Endothelial cell of umbilical vein (primary cell): ENCODE measurements at regions not wholly inside any gene's neighbourhood (a gene's known extent, or its start where the extent isn't known, plus 50 kb on each side); places are given as distances from the start of the nearest gene placed in this dataset.

ENCODE experiments used
- CTCF ChIP-seq, 2 donors: IDR thresholded peaks; 1 replicate in 1 of 2; 2 replicates in 1 of 2; pipeline ENCODE4 v1.5.1; 2011; ENCODE audit warnings: low read length in 2 of 2, mild to moderate bottlenecking in 2 of 2, moderate library complexity in 2 of 2, control low read depth in 1 of 2, inconsistent platforms in 1 of 2, low read depth in 1 of 2; ENCODE audit not compliant: insufficient read depth in 1 of 2; ENCODE audit errors: extremely low read depth in 1 of 2
- POLR2A ChIP-seq: IDR thresholded peaks from 2 replicates; pipeline ENCODE4 v1.6.1; 2012; ENCODE audit warnings: low read depth, mild to moderate bottlenecking, control low read depth, low read length

- TF ChIP-seq CTCF (IDR thresholded peaks at IDR 0.05; ENCODE audit: extremely low read depth in 1 of 2, insufficient read depth in 1 of 2, low read depth in 1 of 2, low read length in 2 of 2) (no peak), POLR2A (no peak)
Observed at GRCh38 chr3:20343790-20344189, 157.8 kb upstream of the SGO1 start.
